Stomach (tissue), 8 donors: ENCODE measurements at regions not wholly inside any gene's neighbourhood (a gene's known extent, or its start where the extent isn't known, plus 50 kb on each side); places are given as distances from the start of the nearest gene placed in this dataset.

Source experiments
- DNase-seq, 2 donors: peaks; one replicate each; pipeline versions ENCODE4 v3.0.0 to v3.0.0-alpha.2; 2013 to 2019
- H3K27ac ChIP-seq, 5 donors: fragments of 200-600 bp in 4 of 5; sonication (generic) in 4 of 5; one replicate each; pipeline ENCODE4 v1.5.1; 2013 to 2019; ENCODE audit warnings: mild to moderate bottlenecking in 1 of 5, moderate library complexity in 1 of 5
- H3K27me3 ChIP-seq, 3 donors: fragments of 200-600 bp; sonication (generic); one replicate each; pipeline ENCODE4 v1.5.1; 2017 to 2019; ENCODE audit warnings: mixed run types in 1 of 3
- H3K36me3 ChIP-seq, 4 donors: fragments of 200-600 bp; sonication (generic); 1 replicate in 3 of 4; 2 replicates in 1 of 4; pipeline ENCODE4 v1.5.1; 2016 to 2019
- H3K4me1 ChIP-seq, 4 donors: fragments of 200-600 bp; sonication (generic); one replicate each; pipeline ENCODE4 v1.5.1; 2016 to 2019
- H3K4me3 ChIP-seq, 4 donors: fragments of 200-600 bp; sonication (generic) in 3 of 4; one replicate each; pipeline ENCODE4 v1.5.1; 2016 to 2019; ENCODE audit warnings: mild to moderate bottlenecking in 1 of 4
- H3K9me3 ChIP-seq, 4 donors: fragments of 200-600 bp; sonication (generic); one replicate each; pipeline ENCODE4 v1.5.1; 2016 to 2019
- CTCF ChIP-seq, 7 experiments: fragments of 450-650 bp in 4 of 7; fragments of 200-600 bp in 3 of 7; sonication (generic) in 3 of 7; IDR thresholded peaks; one replicate each; pipeline ENCODE4 v1.5.1; 2016 to 2019; ENCODE audit warnings: antibody characterized with exemption in 7 of 7, control low read depth in 2 of 7, mild to moderate bottlenecking in 1 of 7
- EP300 ChIP-seq: sonication (generic); formaldehyde crosslinking; IDR thresholded peaks from one replicate; pipeline ENCODE4 v1.6.1; 2017; ENCODE audit warnings: antibody characterized with exemption
- POLR2A ChIP-seq, 4 donors: fragments of 450-650 bp; IDR thresholded peaks; one replicate each; pipeline ENCODE4 v1.6.1; 2016; ENCODE audit warnings: antibody characterized with exemption in 4 of 4, control low read depth in 2 of 4, mild to moderate bottlenecking in 1 of 4, moderate library complexity in 1 of 4
- POLR2AphosphoS5 ChIP-seq, 3 donors: sonication (generic); formaldehyde crosslinking; IDR thresholded peaks; one replicate each; pipeline ENCODE4 v1.6.1; 2016; ENCODE audit warnings: antibody characterized with exemption in 3 of 3
- WGBS, 5 donors: extraction: QIAGEN DNeasy Blood & Tissue Kit in 3 of 5; methylation state at CpG; one replicate each; pipeline versions ENCODE4 v1.1.5 to v1.1.7; 2013 to 2018; 5-methylcytosine and 5-hydroxymethylcytosine counted together
- intact Hi-C: fragments of 100-400 bp; cut with DNase I; formaldehyde crosslinking; loops from one replicate; pipeline ENCODE4 v1.15.1; 2023; ENCODE audit warnings: low total_unique reads
- donor health status: healthy with polysubstance abuse.
- donor health status: Bipolar disorder and iron deficiency.
- donor health status: healthy.

GRCh38 chr6:40735521-40735920 is 148.4 kb upstream of the LRFN2 start:
- Histone ChIP-seq H3K36me3 (no peaks in the 10 kb centered on the region), H3K27me3 (peaks cover 0 to 21% (median 0%) of the 10 kb centered on the region in 3 donors), H3K4me3 (no peak overlapping the region), H3K9me3 (no peaks in the 10 kb centered on the region), H3K27ac (no peak overlapping the region), H3K4me1 (no peaks in the 10 kb centered on the region)
- intact Hi-C loops, result no loop called here
- WGBS, 5 donors, result 78 to 92% (median 86%) methylated on average over 7 of the region's 7 CpGs
- DNase-seq, result no peak
- no peak for TF ChIP-seq POLR2AphosphoS5 (IDR thresholded peaks at IDR 0.05)
- no peak for TF ChIP-seq POLR2A (IDR thresholded peaks at IDR 0.05)
- no peak for TF ChIP-seq EP300
- TF ChIP-seq CTCF (IDR thresholded peaks at IDR 0.05), result no peak

GRCh38 chr6:40735121-40735520 is 148.0 kb upstream of the LRFN2 start:
- Histone ChIP-seq H3K4me1 (no peaks in the 10 kb centered on the region), H3K27me3 (peaks cover 0 to 21% (median 0%) of the 10 kb centered on the region in 3 donors), H3K27ac (no peak overlapping the region), H3K4me3 (no peak overlapping the region), H3K9me3 (no peaks in the 10 kb centered on the region), H3K36me3 (no peaks in the 10 kb centered on the region)
- no peak for DNase-seq
- no peak for TF ChIP-seq POLR2A (IDR thresholded peaks at IDR 0.05)
- TF ChIP-seq POLR2AphosphoS5 (IDR thresholded peaks at IDR 0.05), result no peak
- intact Hi-C loops, result no loop called here
- WGBS, 5 donors, result 14 to 75% (median 68%) methylated on average over 2 to 3 of the region's 3 CpGs

- WGBS, 5 donors, result 79 to 94% (median 87%) methylated on average over 4 of the region's 4 CpGs
- no peak overlapping the region for H3K4me3 ChIP-seq
- no peak for TF ChIP-seq EP300
- TF ChIP-seq CTCF (IDR thresholded peaks at IDR 0.05), result no peak
- TF ChIP-seq POLR2A (IDR thresholded peaks at IDR 0.05), result no peak
- TF ChIP-seq POLR2AphosphoS5 (IDR thresholded peaks at IDR 0.05), result no peak
- no peaks in the 10 kb centered on the region for H3K36me3 ChIP-seq
- H3K4me1 ChIP-seq, result no peaks in the 10 kb centered on the region
- intact Hi-C loops, result no loop called here
- H3K27ac ChIP-seq, result no peak overlapping the region
- H3K9me3 ChIP-seq, result no peaks in the 10 kb centered on the region
- no peak for DNase-seq
- peaks cover 0 to 21% (median 0%) of the 10 kb centered on the region in 3 donors for H3K27me3 ChIP-seq
Observed at GRCh38 chr6:40734607-40735006, 147.4 kb upstream of the LRFN2 start.

DNA sequence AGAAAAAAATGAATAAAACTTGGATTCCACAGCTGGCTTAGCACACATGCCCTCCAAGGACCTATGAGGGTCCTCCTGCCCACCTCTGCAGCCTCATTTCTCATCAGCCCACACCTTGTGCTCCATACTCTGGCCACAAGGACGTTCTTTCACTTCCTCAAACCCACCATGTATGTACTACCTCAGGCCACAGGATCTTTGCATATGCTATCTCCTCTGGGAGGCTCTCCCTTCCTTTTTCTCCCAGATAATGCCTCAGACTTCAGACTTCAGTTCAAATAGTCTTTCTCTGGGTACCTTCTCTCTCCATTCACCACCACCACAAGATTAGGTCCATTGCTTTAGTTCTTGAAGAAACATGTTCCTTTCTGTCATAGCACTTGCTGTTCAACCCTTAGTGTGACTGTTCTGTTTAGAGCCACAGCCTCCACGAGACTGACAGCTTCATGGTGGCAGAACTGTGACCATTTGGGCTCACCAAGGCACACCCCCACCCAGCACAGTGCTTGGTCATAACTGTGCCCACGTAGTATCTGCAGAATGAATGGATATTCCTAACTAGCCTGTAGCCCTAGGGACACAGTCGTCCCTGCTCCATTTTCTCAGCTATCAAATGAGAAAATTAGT is 146.7 kb upstream of the LRFN2 start:
- no peaks in the 10 kb centered on the region for H3K9me3 ChIP-seq
- no peaks in the 10 kb centered on the region for H3K4me1 ChIP-seq
- intact Hi-C loops, result no loop called here
- TF ChIP-seq EP300 (no peak), POLR2A (IDR thresholded peaks at IDR 0.05) (no peak)
- no peak overlapping the region for H3K27ac ChIP-seq
- H3K4me3 ChIP-seq, result no peak overlapping the region
- H3K36me3 ChIP-seq, result no peaks in the 10 kb centered on the region
- 47 to 68% (median 63%) methylated on average over 4 of the region's 4 CpGs for WGBS, 5 donors
- H3K27me3 ChIP-seq, result peaks cover 0 to 21% (median 0%) of the 10 kb centered on the region in 3 donors
- DNase-seq, result no peak

DNA sequence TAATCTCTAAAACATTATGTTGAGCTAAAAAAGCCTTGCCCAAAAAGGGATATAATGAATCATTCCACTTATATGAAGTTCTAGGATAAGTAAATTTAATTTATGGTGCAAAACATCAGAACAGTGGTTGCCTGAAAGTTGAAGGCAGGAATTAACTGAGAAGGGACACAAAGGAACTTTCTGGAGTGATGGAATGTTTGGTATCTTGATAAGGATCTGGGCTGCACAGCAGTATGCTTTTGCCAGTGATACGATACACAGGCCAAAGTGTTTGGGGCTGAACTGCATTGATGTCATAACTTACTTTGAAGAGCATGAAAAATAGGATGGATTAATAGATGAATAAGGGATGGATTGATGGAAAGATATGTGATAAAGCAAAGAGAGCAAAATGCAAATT is 146.1 kb upstream of the LRFN2 start:
- 47 to 74% (median 62%) methylated on average over 1 of the region's 1 CpG for WGBS, 5 donors
- H3K4me1 ChIP-seq, result no peaks in the 10 kb centered on the region
- peaks cover 0 to 21% (median 0%) of the 10 kb centered on the region in 3 donors for H3K27me3 ChIP-seq
- intact Hi-C loops, result no loop called here
- H3K36me3 ChIP-seq, result no peaks in the 10 kb centered on the region
- H3K9me3 ChIP-seq, result no peaks in the 10 kb centered on the region
- H3K27ac ChIP-seq, result no peak overlapping the region
- TF ChIP-seq CTCF (IDR thresholded peaks at IDR 0.05), result no peak
- no peak for TF ChIP-seq POLR2AphosphoS5 (IDR thresholded peaks at IDR 0.05)
- TF ChIP-seq EP300, result no peak
- no peak for TF ChIP-seq POLR2A (IDR thresholded peaks at IDR 0.05)
- DNase-seq, result no peak
- H3K4me3 ChIP-seq, result no peak overlapping the region
